BE2C (cell line): ENCODE measurements at regions not wholly inside any gene's neighbourhood (a gene's known extent, or its start where the extent isn't known, plus 50 kb on each side); places are given as distances from the start of the nearest gene placed in this dataset.

Source experiments
- DNase-seq: peaks from one replicate; pipeline ENCODE4 v3.0.0-alpha.2; 2020
- H3K27me3 ChIP-seq: fragments of 250-450 bp; sonication (Bioruptor Pico); 2 replicates; pipeline ENCODE4 v1.5.1; 2020; ENCODE audit warnings: mild to moderate bottlenecking
- H3K36me3 ChIP-seq: fragments of 250-450 bp; sonication (Bioruptor Pico); 2 replicates; pipeline ENCODE4 v1.5.1; 2020; ENCODE audit warnings: mild to moderate bottlenecking
- H3K4me1 ChIP-seq: fragments of 250-450 bp; sonication (Bioruptor Pico); 2 replicates; pipeline ENCODE4 v1.5.1; 2020
- H3K4me3 ChIP-seq: 2 replicates; pipeline ENCODE4 v1.5.1; 2011; ENCODE audit warnings: low read depth, low read length
- H3K9me3 ChIP-seq: fragments of 250-450 bp; sonication (Bioruptor Pico); 2 replicates; pipeline ENCODE4 v1.5.1; 2020
- TF ChIP-seq, protein P1 (sequence below): IDR thresholded peaks from 2 replicates; pipeline ENCODE4 v1.5.1; 2012; ENCODE audit warnings: mild to moderate bottlenecking, low read depth, low read length

DNA sequence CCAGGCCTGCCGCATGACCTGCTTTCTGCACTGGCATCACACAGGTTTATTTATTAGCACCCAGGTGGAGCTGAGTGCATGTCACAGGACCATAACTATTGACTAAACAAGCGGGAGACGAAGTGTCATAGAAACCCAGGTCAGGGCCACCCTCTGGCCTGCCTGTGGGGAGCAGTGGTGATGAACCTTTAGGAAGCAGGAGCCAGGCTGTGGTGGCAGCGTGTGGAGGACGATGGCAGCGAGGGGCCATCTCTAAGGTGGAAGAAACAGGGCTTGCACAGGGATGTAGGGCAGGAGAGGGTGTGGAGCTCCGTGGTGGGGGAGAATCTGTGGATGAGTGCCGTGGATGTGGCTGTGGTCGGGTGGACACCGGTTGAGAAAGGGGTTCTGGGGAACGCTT, 275.3 kb downstream of the TEX29 start:
- Histone ChIP-seq H3K36me3 (no peaks in the 10 kb centered on the region), H3K27me3 (peaks cover 2% of the 10 kb centered on the region; the same call in 1 of the 2 replicates), H3K4me1 (no peaks in the 10 kb centered on the region), H3K9me3 (no peaks in the 10 kb centered on the region), H3K4me3 (no peak overlapping the region)
- DNase-seq, result no peak
- TF ChIP-seq, protein P1, sequence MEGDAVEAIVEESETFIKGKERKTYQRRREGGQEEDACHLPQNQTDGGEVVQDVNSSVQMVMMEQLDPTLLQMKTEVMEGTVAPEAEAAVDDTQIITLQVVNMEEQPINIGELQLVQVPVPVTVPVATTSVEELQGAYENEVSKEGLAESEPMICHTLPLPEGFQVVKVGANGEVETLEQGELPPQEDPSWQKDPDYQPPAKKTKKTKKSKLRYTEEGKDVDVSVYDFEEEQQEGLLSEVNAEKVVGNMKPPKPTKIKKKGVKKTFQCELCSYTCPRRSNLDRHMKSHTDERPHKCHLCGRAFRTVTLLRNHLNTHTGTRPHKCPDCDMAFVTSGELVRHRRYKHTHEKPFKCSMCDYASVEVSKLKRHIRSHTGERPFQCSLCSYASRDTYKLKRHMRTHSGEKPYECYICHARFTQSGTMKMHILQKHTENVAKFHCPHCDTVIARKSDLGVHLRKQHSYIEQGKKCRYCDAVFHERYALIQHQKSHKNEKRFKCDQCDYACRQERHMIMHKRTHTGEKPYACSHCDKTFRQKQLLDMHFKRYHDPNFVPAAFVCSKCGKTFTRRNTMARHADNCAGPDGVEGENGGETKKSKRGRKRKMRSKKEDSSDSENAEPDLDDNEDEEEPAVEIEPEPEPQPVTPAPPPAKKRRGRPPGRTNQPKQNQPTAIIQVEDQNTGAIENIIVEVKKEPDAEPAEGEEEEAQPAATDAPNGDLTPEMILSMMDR, result no peak

DNA sequence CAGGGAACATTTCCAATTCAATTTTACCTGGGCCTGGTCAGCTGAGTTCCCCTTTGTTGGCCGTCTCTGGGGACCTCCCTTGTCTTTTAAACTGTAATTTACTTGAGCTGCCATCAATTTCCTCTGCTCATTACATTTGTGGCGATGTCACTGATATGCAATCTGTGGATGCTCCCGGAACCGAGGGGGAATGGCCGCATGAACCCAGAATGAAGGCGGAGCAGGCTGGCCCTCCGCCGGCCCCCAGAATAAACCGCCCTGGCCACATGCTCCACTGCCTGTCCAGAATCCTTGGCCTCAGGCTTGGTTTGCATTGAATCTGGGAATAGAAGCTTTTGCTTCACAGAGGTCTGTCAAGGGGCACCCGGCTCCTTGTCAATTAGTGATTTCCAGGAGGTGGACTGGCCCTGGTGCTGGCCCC, 276.8 kb downstream of the TEX29 start:
- Histone ChIP-seq H3K36me3 (no peaks in the 10 kb centered on the region), H3K9me3 (no peaks in the 10 kb centered on the region), H3K4me1 (no peaks in the 10 kb centered on the region), H3K4me3 (no peak overlapping the region), H3K27me3 (peaks cover 3% of the 10 kb centered on the region; the same call in 1 of the 2 replicates)
- DNase-seq, result no peak
- TF ChIP-seq, protein P1, result no peak

DNA sequence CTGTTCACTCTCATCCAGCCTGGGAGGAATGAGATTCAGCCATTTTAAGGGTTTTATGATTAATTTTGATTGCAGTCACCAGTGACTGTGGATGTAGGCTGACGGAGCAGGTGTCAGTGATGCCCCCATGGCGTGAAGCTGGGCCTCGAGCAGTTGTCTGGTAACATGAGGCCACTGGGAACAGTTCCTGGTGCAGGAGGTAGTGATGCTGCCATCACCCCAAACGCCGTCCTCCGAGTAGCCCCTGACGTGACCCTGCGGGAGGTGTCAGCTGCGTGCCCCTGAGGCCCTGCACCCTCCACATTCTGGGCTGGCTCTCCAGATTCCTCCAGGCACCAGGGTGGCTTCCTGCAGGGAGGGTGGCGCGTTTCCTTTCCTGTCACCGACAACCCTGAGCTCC, 277.2 kb downstream of the TEX29 start:
- TF ChIP-seq, protein P1, result no peak
- DNase-seq, result no peak
- no peaks in the 10 kb centered on the region for H3K9me3 ChIP-seq
- H3K27me3 ChIP-seq, result peaks cover 3% of the 10 kb centered on the region; the same call in 1 of the 2 replicates
- no peak overlapping the region for H3K4me3 ChIP-seq
- no peaks in the 10 kb centered on the region for H3K36me3 ChIP-seq
- H3K4me1 ChIP-seq, result no peaks in the 10 kb centered on the region

DNA sequence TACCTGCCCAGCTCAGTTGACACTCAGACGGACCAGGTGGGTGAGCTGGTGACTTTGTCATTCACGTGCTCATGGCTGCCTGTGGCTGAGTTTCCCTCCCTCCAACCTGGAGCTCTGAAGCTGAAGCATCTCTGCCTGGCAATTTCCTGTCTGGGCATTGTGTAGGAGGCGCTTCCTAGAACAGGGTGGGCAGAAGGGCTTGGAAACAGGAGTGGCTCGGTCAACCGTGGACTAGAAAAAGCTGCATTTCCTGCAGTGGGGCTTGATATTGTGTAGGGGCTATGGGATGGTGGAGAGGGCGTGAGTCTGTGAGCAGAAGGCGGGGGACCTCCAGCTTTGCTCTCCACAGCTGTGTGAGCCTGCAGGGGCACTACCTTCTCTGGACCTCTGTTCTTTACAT, 278.3 kb downstream of the TEX29 start:
- Histone ChIP-seq H3K36me3 (no peaks in the 10 kb centered on the region), H3K27me3 (peaks cover 3% of the 10 kb centered on the region; the same call in 1 of the 2 replicates), H3K9me3 (no peaks in the 10 kb centered on the region), H3K4me1 (no peaks in the 10 kb centered on the region), H3K4me3 (no peak overlapping the region)
- TF ChIP-seq, protein P1, result no peak
- DNase-seq, result no peak

DNA sequence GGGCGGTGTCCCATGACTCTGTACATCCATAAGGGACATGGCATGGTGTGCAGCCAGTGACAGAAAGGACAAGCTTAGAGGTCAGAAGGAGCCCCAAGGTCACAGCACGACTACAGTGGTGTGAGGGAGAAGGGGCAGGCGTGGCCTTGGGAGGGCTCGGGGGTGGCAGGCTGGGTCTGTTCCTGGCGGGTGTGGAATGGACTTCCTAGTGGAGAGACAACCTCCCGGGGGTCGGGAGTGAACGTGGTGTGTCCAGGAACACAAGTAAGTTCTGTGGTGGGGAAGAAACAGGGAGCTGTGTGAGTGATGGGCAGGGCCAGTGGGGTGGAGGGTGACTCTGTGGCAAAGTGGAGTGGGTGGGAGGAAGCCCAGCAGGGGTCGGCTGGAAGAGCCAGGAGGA, 279.3 kb downstream of the TEX29 start:
- no peaks in the 10 kb centered on the region for H3K4me1 ChIP-seq
- no peaks in the 10 kb centered on the region for H3K9me3 ChIP-seq
- no peaks in the 10 kb centered on the region for H3K36me3 ChIP-seq
- no peak overlapping the region for H3K4me3 ChIP-seq
- H3K27me3 ChIP-seq, result peaks cover 3% of the 10 kb centered on the region; the same call in 1 of the 2 replicates
- TF ChIP-seq, protein P1, result no peak
- no peak for DNase-seq

DNA sequence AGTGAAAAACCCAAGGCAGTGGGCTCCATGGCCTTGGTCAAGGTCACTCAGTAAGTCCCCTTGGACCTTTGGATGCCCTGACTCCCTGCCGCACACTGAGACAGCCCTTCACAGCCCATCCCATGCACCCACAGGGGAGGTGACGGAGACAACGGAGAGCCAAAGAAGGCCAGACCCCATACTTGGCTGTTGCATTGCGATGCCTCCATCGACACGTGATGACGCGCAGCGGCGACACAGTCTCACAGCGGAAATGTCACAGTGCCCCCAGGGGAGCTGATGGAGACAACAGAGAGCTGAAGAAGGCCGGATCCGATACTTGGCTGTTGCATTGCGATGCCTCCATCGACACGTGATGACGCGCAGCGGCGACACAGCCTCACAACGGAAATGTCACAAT, 282.4 kb downstream of the TEX29 start:
- TF ChIP-seq, protein P1, result no peak
- H3K4me1 ChIP-seq, result no peaks in the 10 kb centered on the region
- H3K9me3 ChIP-seq, result no peaks in the 10 kb centered on the region
- no peaks in the 10 kb centered on the region for H3K36me3 ChIP-seq
- peaks cover 3% of the 10 kb centered on the region; the same call in 1 of the 2 replicates for H3K27me3 ChIP-seq
- DNase-seq, result no peak
- H3K4me3 ChIP-seq, result no peak overlapping the region
